Duodenal mucosa (tissue), 2 donors: ENCODE measurements at regions not wholly inside any gene's neighbourhood (a gene's known extent, or its start where the extent isn't known, plus 50 kb on each side); places are given as distances from the start of the nearest gene placed in this dataset.

Experiments
- H3K27ac ChIP-seq: one replicate; pipeline ENCODE4 v1.7.0; 2013; ENCODE audit warnings: low read depth, low read length
- H3K27me3 ChIP-seq, 2 donors: one replicate each; pipeline ENCODE4 v1.7.0; 2013; ENCODE audit warnings: low read length in 2 of 2, control low read depth in 1 of 2; ENCODE audit not compliant: insufficient read depth in 2 of 2, control insufficient read depth in 1 of 2
- H3K36me3 ChIP-seq, 2 donors: one replicate each; pipeline ENCODE4 v1.7.0; 2013; ENCODE audit warnings: low read length in 2 of 2, control low read depth in 1 of 2; ENCODE audit not compliant: insufficient read depth in 2 of 2, control insufficient read depth in 1 of 2
- H3K4me1 ChIP-seq, 2 donors: one replicate each; pipeline ENCODE4 v1.7.0; 2013; ENCODE audit warnings: low read length in 2 of 2, control low read depth in 1 of 2; ENCODE audit not compliant: insufficient read depth in 2 of 2, control insufficient read depth in 1 of 2
- H3K4me3 ChIP-seq, 2 donors: one replicate each; pipeline ENCODE4 v1.7.0; 2013; ENCODE audit warnings: low read length in 2 of 2, low read depth in 1 of 2
- H3K9ac ChIP-seq, 2 donors: one replicate each; pipeline ENCODE4 v1.7.0; 2013; ENCODE audit warnings: low read length in 2 of 2, low read depth in 1 of 2
- H3K9me3 ChIP-seq, 2 donors: one replicate each; pipeline ENCODE4 v1.7.0; 2013; ENCODE audit warnings: low read length in 2 of 2, control low read depth in 1 of 2; ENCODE audit not compliant: control insufficient read depth in 1 of 2

DNA sequence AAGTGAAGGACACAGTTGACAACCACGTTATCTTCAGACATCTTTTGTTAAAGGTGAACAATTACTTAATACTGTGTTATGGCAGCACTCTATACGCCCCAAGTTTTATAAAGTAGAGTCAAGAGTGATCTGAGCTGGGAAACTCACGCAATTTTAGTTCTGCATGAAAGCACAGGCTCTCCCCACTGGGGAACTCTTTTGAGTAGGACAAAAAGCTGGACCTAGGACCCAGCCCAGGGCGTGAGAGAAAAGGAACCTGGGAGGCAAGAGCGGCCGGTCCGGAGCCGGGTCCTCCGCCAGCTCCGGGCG, 152.6 kb upstream of the SLC4A4 start:
- H3K27me3 ChIP-seq, result peaks cover 0 to 5% of the 10 kb centered on the region in 2 donors
- peak overlapping the region; percentile 43 for H3K27ac ChIP-seq
- H3K4me1 ChIP-seq, result peaks cover 4 to 19% of the 10 kb centered on the region in 2 donors
- no peaks in the 10 kb centered on the region for H3K9me3 ChIP-seq
- H3K36me3 ChIP-seq, result no peaks in the 10 kb centered on the region
- H3K4me3 ChIP-seq, result peak overlapping the region; percentile 62 to 68
- peak overlapping the region; percentile 44 to 50 for H3K9ac ChIP-seq

DNA sequence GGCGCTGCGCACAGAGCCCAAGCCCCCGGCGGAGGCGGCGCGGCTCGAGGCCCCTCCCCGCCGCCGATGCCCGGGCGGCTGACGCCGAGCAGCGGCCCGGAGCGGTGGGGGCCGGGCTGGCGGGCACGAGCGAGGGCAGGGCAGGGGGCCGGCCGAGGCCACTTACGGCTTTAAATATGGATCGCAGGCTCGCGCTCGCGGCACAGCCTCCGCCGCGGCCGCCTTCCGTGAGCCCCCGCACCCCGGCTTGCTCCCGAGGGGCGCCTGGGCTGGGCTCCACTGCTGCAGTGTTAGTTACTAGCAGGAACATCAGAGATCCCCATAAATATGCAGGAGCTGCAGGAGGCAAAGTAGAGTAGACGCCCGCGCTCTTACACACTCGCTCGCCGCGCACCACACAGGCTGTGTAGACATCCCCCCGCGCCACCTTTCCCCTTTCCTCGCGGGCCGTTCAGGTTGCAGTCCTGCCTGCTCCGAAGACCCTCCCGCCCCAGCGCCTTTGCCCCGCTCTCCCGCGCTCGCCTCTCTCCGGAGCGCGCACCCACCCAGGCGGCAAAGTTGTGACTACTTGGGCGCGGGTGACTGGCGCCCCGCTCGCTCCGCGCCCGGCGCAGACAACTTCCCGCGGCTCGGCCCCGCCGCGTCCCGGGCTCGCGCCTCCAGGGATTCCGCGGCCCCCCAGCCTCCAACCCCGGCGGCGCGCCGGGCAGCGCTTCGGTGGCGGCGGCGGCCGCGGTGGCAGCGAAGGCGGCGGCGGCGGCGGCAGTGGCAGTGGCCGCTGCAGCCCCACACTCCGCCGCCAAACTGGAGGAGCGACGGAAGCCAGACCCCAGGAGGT, 152.0 kb upstream of the SLC4A4 start:
- H3K9ac ChIP-seq, result peak overlapping the region; percentile 50 to 62
- peak overlapping the region; percentile 43 for H3K27ac ChIP-seq
- peaks cover 4 to 19% of the 10 kb centered on the region in 2 donors for H3K4me1 ChIP-seq
- no peaks in the 10 kb centered on the region for H3K36me3 ChIP-seq
- H3K9me3 ChIP-seq, result no peaks in the 10 kb centered on the region
- peaks cover 0 to 5% of the 10 kb centered on the region in 2 donors for H3K27me3 ChIP-seq
- H3K4me3 ChIP-seq, result peak overlapping the region; percentile 76 to 81

DNA sequence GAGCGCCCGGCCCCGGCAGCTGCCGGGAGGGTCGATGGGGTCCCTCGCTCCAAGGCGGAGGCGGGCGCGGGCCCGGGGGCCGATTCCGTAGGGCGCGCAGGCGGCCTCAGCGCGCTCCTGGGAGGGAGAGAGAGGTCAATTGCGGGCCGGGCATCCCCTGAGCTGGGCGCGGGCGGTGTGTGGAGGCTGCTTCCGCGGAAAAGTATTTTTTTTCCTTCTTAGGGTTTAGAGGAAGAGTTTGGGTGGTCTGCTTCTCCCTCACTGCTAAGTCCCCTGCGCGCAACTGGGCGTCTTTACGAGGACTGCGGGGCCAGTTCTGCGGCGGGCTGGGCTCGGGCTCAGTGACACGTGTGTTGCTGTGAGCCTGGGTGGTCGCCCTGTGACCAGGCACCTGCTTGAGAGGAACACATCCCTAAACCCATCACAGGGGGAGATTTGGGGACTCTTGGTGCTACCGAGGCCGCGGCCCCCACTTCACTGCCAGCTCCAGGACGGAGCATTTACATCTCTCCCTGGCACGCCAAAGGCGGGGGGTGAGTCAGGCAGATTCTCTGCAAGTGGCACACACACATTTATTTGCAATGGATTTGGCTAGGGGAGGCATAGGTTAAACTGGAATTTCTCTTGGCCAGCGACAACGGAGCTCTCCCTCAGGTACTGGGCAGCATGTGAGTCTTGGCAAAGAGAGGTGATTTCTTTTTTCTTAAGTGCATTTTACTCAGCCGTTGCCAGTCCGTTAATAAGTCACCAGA, 151.2 kb upstream of the SLC4A4 start:
- peaks cover 0 to 5% of the 10 kb centered on the region in 2 donors for H3K27me3 ChIP-seq

DNA sequence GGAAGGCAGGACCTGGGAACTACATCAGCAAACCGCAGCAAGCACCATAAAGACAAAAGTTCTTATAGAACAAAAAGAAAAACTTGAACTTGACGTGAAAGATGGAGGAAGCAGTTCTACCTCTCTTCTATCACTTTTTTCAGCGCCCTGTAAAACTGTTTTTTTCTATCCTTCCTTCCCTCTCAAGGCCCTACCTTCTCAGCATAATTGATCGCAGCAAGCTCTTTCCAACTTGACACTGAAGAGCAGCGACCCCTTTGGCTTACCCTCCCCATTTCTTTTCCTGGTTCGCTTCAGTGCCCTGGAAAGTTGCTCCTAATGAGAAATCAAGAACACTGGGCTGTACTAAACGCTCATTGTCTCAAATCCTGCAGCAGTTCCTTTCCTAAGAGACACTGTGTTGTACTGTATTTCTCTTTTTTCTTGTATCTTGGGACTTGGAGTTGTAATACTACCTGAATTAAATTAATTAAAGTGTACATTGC, 150.6 kb upstream of the SLC4A4 start:
- peak overlapping the region; percentile 76 to 81 for H3K4me3 ChIP-seq
- no peaks in the 10 kb centered on the region for H3K9me3 ChIP-seq
- H3K36me3 ChIP-seq, result no peaks in the 10 kb centered on the region
- H3K27ac ChIP-seq, result peak overlapping the region; percentile 1
- H3K27me3 ChIP-seq, result peaks cover 0 to 5% of the 10 kb centered on the region in 2 donors
- H3K4me1 ChIP-seq, result peaks cover 4 to 19% of the 10 kb centered on the region in 2 donors
- peak overlapping the region; percentile 10 to 62 for H3K9ac ChIP-seq

More for the DNA sequence above, 151.2 kb upstream of the SLC4A4 start:
- H3K9me3 ChIP-seq, result no peaks in the 10 kb centered on the region
- H3K9ac ChIP-seq, result peak overlapping the region; percentile 10 to 62
- H3K36me3 ChIP-seq, result no peaks in the 10 kb centered on the region
- H3K4me3 ChIP-seq, result peak overlapping the region; percentile 76 to 81
- H3K4me1 ChIP-seq, result peaks cover 4 to 19% of the 10 kb centered on the region in 2 donors
- H3K27ac ChIP-seq, result no peak overlapping the region

DNA sequence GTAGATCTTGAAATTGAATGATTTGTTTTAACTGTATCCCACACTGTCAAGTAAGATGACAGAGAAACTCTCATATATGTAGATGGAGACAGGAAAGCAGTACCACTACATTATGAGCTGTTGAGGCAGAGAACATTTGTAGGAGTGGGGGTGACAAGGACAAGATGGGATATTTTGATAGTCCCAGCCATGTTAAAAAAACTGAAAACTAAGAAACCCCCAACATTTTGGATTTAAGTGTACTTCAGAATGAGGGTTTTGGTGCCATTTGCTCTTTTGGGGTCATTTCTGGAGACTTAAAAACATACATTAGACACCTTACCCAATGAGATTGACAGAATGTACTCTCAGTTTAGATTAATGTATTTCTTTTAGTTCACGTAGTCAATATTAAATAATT, 149.9 kb upstream of the SLC4A4 start:
- Histone ChIP-seq H3K4me1 (peaks cover 4 to 19% of the 10 kb centered on the region in 2 donors), H3K27ac (no peak overlapping the region), H3K9ac (peak overlapping the region; percentile 4 to 62), H3K4me3 (peak overlapping the region; percentile 76 to 81), H3K27me3 (peaks cover 0 to 5% of the 10 kb centered on the region in 2 donors), H3K9me3 (no peaks in the 10 kb centered on the region), H3K36me3 (no peaks in the 10 kb centered on the region)

DNA sequence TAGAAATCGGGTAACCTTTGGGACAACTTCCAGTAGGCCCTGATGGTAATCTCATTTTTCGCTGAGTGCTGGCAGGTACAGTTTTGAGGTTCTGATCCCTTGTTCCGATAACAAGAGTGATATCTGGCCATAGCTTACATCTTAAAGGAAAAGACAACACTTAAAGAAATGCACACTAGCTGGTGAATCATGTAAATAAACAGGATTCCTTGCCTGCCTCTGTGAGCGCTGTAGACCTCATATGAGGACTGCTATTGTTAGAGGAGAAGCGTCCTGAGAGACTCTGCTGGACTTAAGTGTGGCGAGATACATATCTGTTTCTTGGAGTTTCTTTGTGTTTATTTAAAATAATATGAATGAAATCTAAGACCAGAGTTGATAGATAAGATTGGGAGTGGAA, 149.3 kb upstream of the SLC4A4 start:
- peak overlapping the region; percentile 76 to 81 for H3K4me3 ChIP-seq
- H3K9ac ChIP-seq, result peak overlapping the region in 1 of 2 donors; percentile 6
- peaks cover 4 to 17% of the 10 kb centered on the region in 2 donors for H3K4me1 ChIP-seq
- H3K36me3 ChIP-seq, result no peaks in the 10 kb centered on the region
- H3K27ac ChIP-seq, result no peak overlapping the region
- H3K27me3 ChIP-seq, result peaks cover 0 to 5% of the 10 kb centered on the region in 2 donors
- no peaks in the 10 kb centered on the region for H3K9me3 ChIP-seq

DNA sequence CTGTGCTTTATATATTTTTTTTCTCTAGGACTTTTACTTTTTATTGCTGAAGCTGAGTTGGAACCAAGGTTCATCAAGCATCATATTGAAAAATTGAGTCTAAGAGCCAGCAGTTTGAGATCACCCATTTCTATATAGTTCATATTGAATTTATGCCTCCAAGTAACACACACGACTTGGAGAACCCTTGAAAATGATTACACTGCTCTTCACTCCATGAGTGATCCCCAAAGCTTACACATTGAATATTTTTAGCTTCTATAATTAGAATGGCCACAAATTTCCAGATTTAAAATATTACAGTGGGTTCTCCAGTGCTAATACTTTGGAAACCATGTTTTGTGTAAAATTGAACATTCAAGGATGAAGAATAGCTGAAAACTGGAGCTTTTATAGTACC, 144.4 kb upstream of the SLC4A4 start:
- H3K36me3 ChIP-seq, result no peaks in the 10 kb centered on the region
- no peak overlapping the region for H3K27ac ChIP-seq
- H3K4me3 ChIP-seq, result no peak overlapping the region
- no peak overlapping the region for H3K9ac ChIP-seq
- H3K4me1 ChIP-seq, result peaks cover 0 to 10% of the 10 kb centered on the region in 2 donors
- H3K27me3 ChIP-seq, result no peaks in the 10 kb centered on the region
- H3K9me3 ChIP-seq, result no peaks in the 10 kb centered on the region

DNA sequence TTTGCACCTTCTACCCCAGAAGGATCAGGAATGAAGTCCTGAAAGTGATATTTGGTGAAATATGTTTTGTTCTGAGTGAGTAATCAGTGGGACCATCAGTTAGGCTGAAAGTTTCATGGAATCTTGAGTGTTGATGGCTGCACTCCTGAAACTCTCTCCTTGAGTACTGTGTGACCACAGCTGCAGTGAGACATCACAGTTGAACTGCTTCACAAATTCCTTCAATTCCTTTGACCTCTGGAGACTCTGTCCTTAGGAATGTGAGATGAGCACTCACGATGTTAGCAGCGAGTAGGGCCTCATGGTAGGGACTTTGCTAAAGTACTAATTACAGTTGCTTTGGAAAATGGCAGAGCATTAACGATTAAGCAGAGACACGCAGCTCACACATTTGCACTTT, 142.9 kb upstream of the SLC4A4 start:
- H3K9ac ChIP-seq, result no peak overlapping the region
- H3K27ac ChIP-seq, result no peak overlapping the region

DNA sequence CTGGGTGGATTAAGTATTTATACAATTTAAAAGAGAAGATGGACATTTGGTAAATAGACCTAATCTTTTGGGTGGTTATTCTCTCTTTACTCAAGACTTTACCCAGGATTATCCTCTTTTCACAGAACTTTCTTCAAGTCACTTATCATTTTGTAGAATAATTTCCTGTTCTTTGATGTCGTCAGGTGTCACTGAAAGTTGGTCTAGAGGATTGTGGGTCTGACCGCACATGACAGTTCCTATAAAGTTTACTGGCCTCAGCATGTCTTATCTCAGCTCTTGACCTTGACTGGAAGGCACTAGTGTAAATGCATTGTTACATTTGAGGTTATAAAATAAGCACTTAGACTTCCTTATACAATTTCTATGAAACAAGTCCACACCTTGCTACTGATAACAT, 139.9 kb upstream of the SLC4A4 start:
- Histone ChIP-seq H3K36me3 (no peaks in the 10 kb centered on the region), H3K27ac (no peak overlapping the region), H3K9me3 (no peaks in the 10 kb centered on the region), H3K27me3 (no peaks in the 10 kb centered on the region), H3K9ac (no peak overlapping the region), H3K4me3 (no peak overlapping the region), H3K4me1 (peaks cover 8 to 28% of the 10 kb centered on the region in 2 donors)

More for the DNA sequence above, 142.9 kb upstream of the SLC4A4 start:
- Histone ChIP-seq H3K9me3 (no peaks in the 10 kb centered on the region), H3K4me3 (no peak overlapping the region), H3K27me3 (no peaks in the 10 kb centered on the region), H3K36me3 (no peaks in the 10 kb centered on the region), H3K4me1 (peaks cover 6 to 20% of the 10 kb centered on the region in 2 donors)

DNA sequence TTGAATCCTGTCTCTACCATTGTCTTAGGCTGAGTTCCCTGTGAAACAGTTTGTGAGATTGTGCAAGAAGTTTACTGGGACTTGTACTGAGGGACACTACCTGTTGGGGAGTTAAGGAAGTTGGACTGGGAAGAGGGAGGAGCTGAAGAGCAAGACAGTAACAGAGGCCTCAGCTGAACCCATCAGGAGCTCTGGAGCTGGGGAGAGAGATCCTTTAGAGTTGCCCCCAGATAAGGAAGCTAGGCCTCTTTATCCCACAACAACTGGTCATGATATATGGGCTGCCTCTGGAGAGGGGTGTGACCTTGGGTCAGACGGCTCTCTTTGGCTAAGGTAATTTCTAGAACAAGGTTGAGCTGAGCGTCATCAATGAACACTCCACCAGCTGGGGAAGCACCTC, 137.8 kb upstream of the SLC4A4 start:
- Histone ChIP-seq H3K36me3 (no peaks in the 10 kb centered on the region), H3K4me1 (peaks cover 8 to 28% of the 10 kb centered on the region in 2 donors), H3K9ac (no peak overlapping the region), H3K4me3 (no peak overlapping the region), H3K9me3 (no peaks in the 10 kb centered on the region), H3K27me3 (no peaks in the 10 kb centered on the region), H3K27ac (no peak overlapping the region)
